OCI-LY1 (cell line): ENCODE measurements at regions not wholly inside any gene's neighbourhood (a gene's known extent, or its start where the extent isn't known, plus 50 kb on each side); places are given as distances from the start of the nearest gene placed in this dataset.

Experiments used
- H2AFZ ChIP-seq: fragments of 200-600 bp; sonication (generic), shearing (Covaris generic); 2 replicates; pipeline ENCODE4 v1.6.0; 2014; ENCODE audit warnings: antibody characterized with exemption, mild to moderate bottlenecking, low read length
- H3F3A ChIP-seq: fragments of 200-600 bp; sonication (generic), shearing (Covaris generic); 2 replicates; pipeline ENCODE4 v1.6.0; 2014; ENCODE audit warnings: mild to moderate bottlenecking, antibody characterized with exemption, low read length, moderate library complexity; ENCODE audit not compliant: insufficient read depth
- H3K27ac ChIP-seq: fragments of 200-600 bp; sonication (generic); 2 replicates; pipeline ENCODE4 v1.5.1; 2014; ENCODE audit warnings: low read length, mixed run types, mild to moderate bottlenecking, low read depth; ENCODE audit not compliant: poor library complexity, severe bottlenecking
- H3K27me3 ChIP-seq: fragments of 200-600 bp; sonication (generic); 2 replicates; pipeline ENCODE4 v1.6.0; 2014; ENCODE audit warnings: antibody characterized with exemption, mild to moderate bottlenecking, low read length, moderate library complexity; ENCODE audit not compliant: insufficient read depth
- H3K36me3 ChIP-seq: fragments of 200-600 bp; sonication (generic); 2 replicates; pipeline ENCODE4 v1.6.1; 2014; ENCODE audit warnings: mild to moderate bottlenecking, antibody characterized with exemption, low read length, moderate library complexity, mixed read lengths; ENCODE audit not compliant: insufficient read depth
- H3K4me1 ChIP-seq: fragments of 200-600 bp; sonication (generic); 2 replicates; pipeline ENCODE4 v1.5.1; 2014; ENCODE audit warnings: mild to moderate bottlenecking, low read length, moderate library complexity; ENCODE audit not compliant: insufficient read depth, severe bottlenecking
- H3K4me2 ChIP-seq: fragments of 200-600 bp; sonication (generic), shearing (Covaris generic); 2 replicates; pipeline ENCODE4 v1.6.1; 2014; ENCODE audit warnings: low read length
- H3K4me3 ChIP-seq: fragments of 200-600 bp; sonication (generic); 2 replicates; pipeline ENCODE4 v1.5.1; 2014; ENCODE audit warnings: low read length, low read depth, mild to moderate bottlenecking, mixed read lengths; ENCODE audit not compliant: poor library complexity, severe bottlenecking
- H3K79me2 ChIP-seq: fragments of 200-600 bp; shearing (Covaris generic); 2 replicates; pipeline ENCODE4 v1.6.1; 2016; ENCODE audit warnings: mixed run types, low read length, mixed read lengths; ENCODE audit not compliant: insufficient read depth
- H3K9ac ChIP-seq: fragments of 200-600 bp; sonication (generic), shearing (Covaris generic); 2 replicates; pipeline ENCODE4 v1.6.1; 2014; ENCODE audit warnings: mild to moderate bottlenecking, low read length, mixed read lengths
- H3K9me2 ChIP-seq: fragments of 200-600 bp; sonication (generic), shearing (Covaris generic); 2 replicates; pipeline ENCODE4 v1.6.1; 2014; ENCODE audit warnings: low read depth, mild to moderate bottlenecking, low read length, mixed read lengths
- H3K9me3 ChIP-seq: fragments of 200-600 bp; shearing (Covaris generic); 2 replicates; pipeline ENCODE4 v1.6.1; 2014; ENCODE audit warnings: low read length, mixed read lengths
- H4K20me1 ChIP-seq: fragments of 200-600 bp; sonication (generic), shearing (Covaris generic); 2 replicates; pipeline ENCODE4 v1.6.0; 2016; ENCODE audit warnings: mild to moderate bottlenecking, low read length; ENCODE audit not compliant: insufficient read depth
- EZH2 ChIP-seq: fragments of 200-600 bp; sonication (generic), shearing (Covaris generic); IDR thresholded peaks from 2 replicates; pipeline ENCODE4 v1.8.0; 2017; ENCODE audit warnings: borderline replicate concordance, mixed run types, mild to moderate bottlenecking, antibody characterized with exemption, low read length, moderate library complexity, mixed read lengths
- TF ChIP-seq, protein P1 (sequence below): fragments of 200-600 bp; sonication (generic), shearing (Covaris generic); IDR thresholded peaks from 2 replicates; pipeline ENCODE4 v1.5.1; 2017; ENCODE audit warnings: mild to moderate bottlenecking, antibody characterized with exemption, low read length, moderate library complexity, mixed read lengths

DNA sequence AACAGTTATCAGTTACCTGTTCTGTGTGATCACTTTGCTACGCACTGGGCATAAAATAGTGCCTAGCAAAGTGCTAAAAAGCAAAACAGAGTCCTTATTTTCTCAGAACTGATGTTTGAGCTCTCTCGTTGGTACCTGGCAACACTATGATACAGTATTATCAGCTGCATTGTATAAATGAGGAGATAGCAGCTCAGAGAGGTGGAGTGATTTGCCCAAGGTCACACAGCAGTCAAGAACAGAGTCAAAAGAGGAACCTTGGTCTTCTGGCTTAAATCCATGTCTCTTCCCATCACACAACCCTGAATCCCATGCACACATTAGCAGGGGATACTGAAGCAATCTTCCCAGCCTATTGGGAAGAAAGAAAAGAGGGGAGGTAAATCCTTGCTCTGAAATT, 580.5 kb downstream of the SOX6 start:
- Histone ChIP-seq H3K4me1 (no peaks in the 10 kb centered on the region), H3K9me2 (no peaks in the 10 kb centered on the region), H2AFZ (no peak overlapping the region), H3K36me3 (no peaks in the 10 kb centered on the region), H3K27ac (no peak overlapping the region), H3K4me2 (no peak overlapping the region), H3K9ac (no peak overlapping the region), H4K20me1 (no peaks in the 10 kb centered on the region), H3K9me3 (no peaks in the 10 kb centered on the region), H3K4me3 (no peak overlapping the region), H3K27me3 (0 out of 2 replicates have a peak, but pooled peaks cover 7% of the 10 kb centered on the region), H3K79me2 (no peaks in the 10 kb centered on the region), H3F3A (no peaks in the 10 kb centered on the region)
- TF ChIP-seq, protein P1, sequence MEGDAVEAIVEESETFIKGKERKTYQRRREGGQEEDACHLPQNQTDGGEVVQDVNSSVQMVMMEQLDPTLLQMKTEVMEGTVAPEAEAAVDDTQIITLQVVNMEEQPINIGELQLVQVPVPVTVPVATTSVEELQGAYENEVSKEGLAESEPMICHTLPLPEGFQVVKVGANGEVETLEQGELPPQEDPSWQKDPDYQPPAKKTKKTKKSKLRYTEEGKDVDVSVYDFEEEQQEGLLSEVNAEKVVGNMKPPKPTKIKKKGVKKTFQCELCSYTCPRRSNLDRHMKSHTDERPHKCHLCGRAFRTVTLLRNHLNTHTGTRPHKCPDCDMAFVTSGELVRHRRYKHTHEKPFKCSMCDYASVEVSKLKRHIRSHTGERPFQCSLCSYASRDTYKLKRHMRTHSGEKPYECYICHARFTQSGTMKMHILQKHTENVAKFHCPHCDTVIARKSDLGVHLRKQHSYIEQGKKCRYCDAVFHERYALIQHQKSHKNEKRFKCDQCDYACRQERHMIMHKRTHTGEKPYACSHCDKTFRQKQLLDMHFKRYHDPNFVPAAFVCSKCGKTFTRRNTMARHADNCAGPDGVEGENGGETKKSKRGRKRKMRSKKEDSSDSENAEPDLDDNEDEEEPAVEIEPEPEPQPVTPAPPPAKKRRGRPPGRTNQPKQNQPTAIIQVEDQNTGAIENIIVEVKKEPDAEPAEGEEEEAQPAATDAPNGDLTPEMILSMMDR: no peak
- no peak for TF ChIP-seq EZH2

DNA sequence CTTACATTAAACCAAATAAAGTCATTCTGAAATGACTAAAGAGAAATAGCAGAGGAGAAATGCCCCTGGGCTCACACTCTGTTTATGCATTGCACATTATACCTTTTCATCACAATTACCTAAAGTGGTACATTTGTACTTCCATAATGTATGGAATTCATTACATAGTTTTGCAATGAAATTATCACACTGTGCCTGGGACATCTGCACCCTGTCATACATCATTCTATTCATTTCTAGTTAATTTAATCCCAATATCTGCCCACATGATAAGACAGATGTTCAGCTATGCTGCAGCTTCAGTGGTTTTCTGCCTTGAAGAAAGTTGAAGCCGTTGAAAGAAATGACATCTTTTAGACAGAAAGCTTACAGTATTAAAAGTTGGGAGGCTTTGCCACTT, 580.0 kb downstream of the SOX6 start:
- Histone ChIP-seq H4K20me1 (no peaks in the 10 kb centered on the region), H3F3A (no peaks in the 10 kb centered on the region), H2AFZ (no peak overlapping the region), H3K9me3 (no peaks in the 10 kb centered on the region), H3K79me2 (no peaks in the 10 kb centered on the region), H3K9ac (no peak overlapping the region), H3K27me3 (0 out of 2 replicates have a peak, but pooled peaks cover 7% of the 10 kb centered on the region), H3K36me3 (no peaks in the 10 kb centered on the region), H3K4me1 (no peaks in the 10 kb centered on the region), H3K4me2 (no peak overlapping the region), H3K9me2 (no peaks in the 10 kb centered on the region), H3K4me3 (no peak overlapping the region), H3K27ac (no peak overlapping the region)
- TF ChIP-seq, protein P1: no peak
- TF ChIP-seq EZH2: no peak

DNA sequence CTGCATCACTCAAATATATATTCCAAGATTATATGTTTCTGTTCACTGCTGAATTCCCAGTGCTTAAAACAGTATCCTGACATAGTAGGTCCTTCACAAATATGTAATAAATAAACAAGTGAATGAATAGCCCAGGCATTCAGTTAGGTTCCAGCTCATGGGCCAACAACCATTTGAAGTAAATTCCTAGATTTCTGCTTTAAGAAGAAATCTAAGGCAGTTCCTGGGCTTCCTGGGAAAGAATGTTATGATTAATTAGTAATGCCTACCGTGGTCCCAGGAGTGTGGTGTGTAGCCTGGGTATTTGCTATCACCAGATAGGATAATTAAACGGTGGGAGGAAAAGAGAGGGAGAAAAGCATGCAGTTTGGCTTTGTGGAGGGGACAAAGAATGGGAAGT, 576.8 kb downstream of the SOX6 start:
- no peak for TF ChIP-seq EZH2
- TF ChIP-seq, protein P1: no peak
- Histone ChIP-seq H3K9me3 (no peaks in the 10 kb centered on the region), H4K20me1 (no peaks in the 10 kb centered on the region), H3K9ac (no peak overlapping the region), H3K27me3 (0 out of 2 replicates have a peak, but pooled peaks cover 7% of the 10 kb centered on the region), H3K36me3 (no peaks in the 10 kb centered on the region), H3K9me2 (no peaks in the 10 kb centered on the region), H2AFZ (no peak overlapping the region), H3K27ac (no peak overlapping the region), H3F3A (no peaks in the 10 kb centered on the region), H3K4me1 (no peaks in the 10 kb centered on the region), H3K4me3 (no peak overlapping the region), H3K4me2 (no peak overlapping the region), H3K79me2 (no peaks in the 10 kb centered on the region)
